GM18951 (cell line): ENCODE measurements at regions not wholly inside any gene's neighbourhood (a gene's known extent, or its start where the extent isn't known, plus 50 kb on each side); places are given as distances from the start of the nearest gene placed in this dataset.
"Not testable (repeated sequence)": the region's sequence is repeated elsewhere in the genome, so short reads cannot be mapped to it uniquely, and the experiment has no call there.

Source experiments
- POLR2A ChIP-seq: IDR thresholded peaks from 4 replicates; pipeline ENCODE4 v1.6.1; 2011; ENCODE audit warnings: mild to moderate bottlenecking; ENCODE audit not compliant: insufficient read length, insufficient read depth; ENCODE audit errors: extremely low read depth
- in situ Hi-C: fragments of 300-500 bp; cut with MboI; formaldehyde crosslinking; loops from one replicate; pipeline ENCODE4 v1.12.0; 2022; ENCODE audit warnings: low sequenced_read_pairs, mixed read lengths, inconsistent platforms; ENCODE audit not compliant: unreplicated experiment

- no peak for TF ChIP-seq POLR2A
- in situ Hi-C loops: no loop called here
These were observed 323.6 kb downstream of the BCOR start for GRCh38 chrX:39773923-39774773.

DNA sequence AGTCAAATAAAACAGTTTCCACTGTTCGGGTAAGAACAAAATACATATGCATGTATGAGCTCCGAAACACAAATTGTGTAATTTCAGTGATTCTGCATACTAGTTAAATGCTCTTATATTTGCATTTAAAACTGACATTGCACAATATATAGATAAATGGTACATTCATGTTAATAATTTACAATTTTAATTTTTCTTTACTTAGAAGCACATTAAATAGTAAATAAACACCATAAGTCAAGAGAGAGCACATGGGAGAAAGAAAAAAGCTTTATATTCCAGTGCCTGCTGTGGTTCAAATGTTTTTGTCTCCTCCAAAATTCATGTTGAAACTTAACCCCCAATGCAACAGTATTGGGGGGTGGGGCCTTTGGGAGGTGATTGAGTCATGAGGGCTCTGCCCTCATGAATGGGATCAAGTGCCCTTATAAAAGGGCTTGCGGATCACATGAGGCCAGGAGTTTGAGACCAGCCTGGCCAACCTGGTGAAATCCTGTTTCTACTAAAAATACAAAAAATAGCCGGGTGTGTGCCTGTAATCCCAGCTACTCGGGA lies 322.9 kb downstream of the BCOR start:
- TF ChIP-seq POLR2A: no peak
- in situ Hi-C loops: no loop called here

DNA sequence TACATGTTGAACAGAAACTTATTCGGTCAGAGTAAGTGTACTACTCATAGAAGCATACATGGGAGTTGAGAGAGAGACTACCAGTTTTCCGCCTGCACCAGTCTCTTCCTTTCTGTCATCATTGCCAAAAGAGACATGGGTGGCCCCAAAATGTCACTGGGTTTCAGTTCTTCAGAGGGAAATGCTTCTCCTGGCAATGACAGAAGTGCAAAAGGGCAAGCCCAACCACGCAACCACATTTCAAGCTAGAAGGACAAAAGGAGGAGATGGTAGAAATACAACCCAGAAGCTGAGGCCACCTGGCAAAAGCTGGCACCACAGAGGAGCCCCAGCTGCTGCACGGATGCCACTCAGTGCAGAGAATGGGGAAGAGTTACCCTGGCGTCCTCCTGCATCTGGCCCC lies 320.1 kb downstream of the BCOR start:
- in situ Hi-C loops: no loop called here
- no peak for TF ChIP-seq POLR2A

GRCh38 chrX:39779952-39780783 lies 317.6 kb downstream of the BCOR start:
- no peak for TF ChIP-seq POLR2A
- in situ Hi-C loops: no loop called here

GRCh38 chrX:39782276-39782675 lies 315.5 kb downstream of the BCOR start:
- in situ Hi-C loops: no loop called here
- no peak for TF ChIP-seq POLR2A

DNA sequence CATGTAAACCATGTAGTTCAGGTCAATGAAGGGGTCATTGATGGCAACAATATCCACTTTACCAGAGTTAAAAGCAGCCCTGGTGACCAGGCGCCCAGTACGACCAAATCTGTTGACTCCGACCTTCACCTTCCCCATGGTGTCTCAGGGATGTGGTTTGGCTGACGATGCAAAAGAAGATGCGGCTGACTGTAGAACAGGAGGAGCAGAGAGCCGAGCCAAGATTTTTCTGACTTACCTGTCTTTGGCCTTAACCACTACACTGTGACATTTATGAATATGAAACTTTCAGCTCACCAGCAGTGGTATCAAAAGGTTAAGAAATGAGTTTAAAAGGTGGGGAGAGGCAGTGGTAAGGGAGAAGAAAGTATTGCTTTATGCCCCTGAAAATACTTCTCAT lies 309.8 kb downstream of the BCOR start:
- no peak for TF ChIP-seq POLR2A
- in situ Hi-C loops: no loop called here

- in situ Hi-C loops: no loop called here
These were observed 309.2 kb downstream of the BCOR start for GRCh38 chrX:39788521-39788920.

GRCh38 chrX:39791691-39792090 lies 306.1 kb downstream of the BCOR start:
- in situ Hi-C loops: no loop called here
- TF ChIP-seq POLR2A: no peak

More at GRCh38 chrX:39788521-39788920, 309.2 kb downstream of the BCOR start:
- no peak for TF ChIP-seq POLR2A

- in situ Hi-C loops: no loop called here
- TF ChIP-seq POLR2A: no peak
These were observed 302.2 kb downstream of the BCOR start for GRCh38 chrX:39795605-39796004.

DNA sequence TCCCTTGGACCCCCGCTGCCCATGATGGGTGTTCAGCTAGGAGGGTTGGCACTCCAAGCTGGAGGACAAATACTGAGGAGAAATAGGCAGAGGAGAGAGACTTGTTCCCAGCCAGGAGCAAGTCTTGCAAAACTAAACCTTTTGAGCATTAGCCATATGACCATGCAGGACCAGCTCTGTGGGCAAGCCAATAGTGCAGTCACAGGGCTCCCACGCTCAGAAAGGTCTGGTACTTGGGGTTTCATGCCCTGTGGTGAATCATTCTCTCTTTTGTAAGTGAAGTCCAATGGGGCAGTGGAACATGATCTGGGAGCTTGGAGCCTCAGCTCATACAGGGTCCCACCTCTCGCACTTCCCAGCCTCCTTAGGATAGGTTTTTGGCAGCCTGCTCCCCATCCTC lies 300.9 kb downstream of the BCOR start:
- in situ Hi-C loops: no loop called here
- no peak for TF ChIP-seq POLR2A

DNA sequence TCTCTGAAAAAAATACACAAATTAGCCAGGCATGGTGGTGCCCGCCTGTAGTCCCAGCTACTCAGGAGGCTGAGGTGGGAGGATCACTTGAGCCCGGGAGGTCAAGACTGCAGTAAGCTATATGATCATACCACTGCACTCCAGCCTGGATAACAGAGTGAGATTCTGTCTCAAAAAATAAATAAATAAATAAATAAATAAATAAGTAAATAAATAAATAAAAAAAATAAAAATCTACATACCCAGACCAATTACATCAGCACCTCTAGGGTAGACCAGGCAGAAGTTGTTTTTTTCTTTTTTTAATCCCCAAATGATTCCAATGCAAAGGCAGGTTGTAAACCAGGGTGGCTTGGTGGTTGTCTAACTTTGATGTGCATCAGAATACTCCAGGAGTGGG lies 299.3 kb downstream of the BCOR start:
- in situ Hi-C loops: not testable (repeated sequence)

DNA sequence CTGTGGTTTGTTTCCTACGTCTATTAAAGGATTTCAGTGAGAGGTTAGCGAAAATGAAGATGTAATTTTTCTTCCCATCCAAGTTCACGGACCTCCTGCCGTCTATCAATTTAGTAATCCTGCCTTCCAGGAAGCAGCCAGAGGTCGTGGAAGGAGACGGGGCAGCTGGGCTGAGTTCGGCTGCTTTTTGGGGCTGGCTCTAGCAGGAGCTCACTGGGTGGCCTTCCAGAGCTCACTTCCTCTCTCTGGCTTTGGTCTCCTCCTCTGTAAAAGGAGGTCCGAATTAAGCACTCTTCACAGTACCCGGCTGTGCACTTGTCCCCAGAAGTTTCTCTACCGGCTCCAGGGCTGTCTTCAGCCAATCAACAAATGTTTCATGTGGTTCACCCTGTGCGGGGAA lies 295.4 kb downstream of the BCOR start:
- in situ Hi-C loops: loop anchor here (10.0 kb wide), 1 partner anchor 842 kb away; the partner anchor contains the start of gene CXorf38
- no peak for TF ChIP-seq POLR2A

DNA sequence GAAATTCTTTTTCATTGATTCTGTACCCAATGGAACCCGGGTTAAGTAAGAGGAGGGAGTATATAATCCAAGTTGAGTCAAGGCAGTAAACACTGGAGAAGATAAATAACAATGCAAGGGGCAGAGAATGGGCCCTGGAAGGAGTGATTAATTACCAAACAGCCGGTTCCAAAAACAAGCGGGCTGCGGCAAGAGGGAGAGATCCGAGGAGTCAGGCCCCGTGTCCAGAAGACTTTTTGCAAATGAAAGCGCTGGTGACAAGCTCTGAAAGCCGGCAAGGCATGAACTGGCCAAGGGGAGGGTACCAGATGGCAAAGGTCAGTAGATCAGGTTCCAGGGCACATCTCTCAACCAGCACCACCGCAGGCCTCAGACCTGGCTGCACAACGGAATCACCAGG lies 294.9 kb downstream of the BCOR start:
- in situ Hi-C loops: loop anchor here (10.0 kb wide), 1 partner anchor 842 kb away; the partner anchor contains the start of gene CXorf38
- no peak for TF ChIP-seq POLR2A
